ENCODE measurements at regions not wholly inside any gene's neighbourhood (a gene's known extent, or its start where the extent isn't known, plus 50 kb on each side); places are given as distances from the start of the nearest gene placed in this dataset.
A peak's percentile ranks its signal among the peaks of the same experiment; 100 is the strongest.
"Not testable (repeated sequence)": the region's sequence is repeated elsewhere in the genome, so short reads cannot be mapped to it uniquely, and the experiment has no call there.

DNA sequence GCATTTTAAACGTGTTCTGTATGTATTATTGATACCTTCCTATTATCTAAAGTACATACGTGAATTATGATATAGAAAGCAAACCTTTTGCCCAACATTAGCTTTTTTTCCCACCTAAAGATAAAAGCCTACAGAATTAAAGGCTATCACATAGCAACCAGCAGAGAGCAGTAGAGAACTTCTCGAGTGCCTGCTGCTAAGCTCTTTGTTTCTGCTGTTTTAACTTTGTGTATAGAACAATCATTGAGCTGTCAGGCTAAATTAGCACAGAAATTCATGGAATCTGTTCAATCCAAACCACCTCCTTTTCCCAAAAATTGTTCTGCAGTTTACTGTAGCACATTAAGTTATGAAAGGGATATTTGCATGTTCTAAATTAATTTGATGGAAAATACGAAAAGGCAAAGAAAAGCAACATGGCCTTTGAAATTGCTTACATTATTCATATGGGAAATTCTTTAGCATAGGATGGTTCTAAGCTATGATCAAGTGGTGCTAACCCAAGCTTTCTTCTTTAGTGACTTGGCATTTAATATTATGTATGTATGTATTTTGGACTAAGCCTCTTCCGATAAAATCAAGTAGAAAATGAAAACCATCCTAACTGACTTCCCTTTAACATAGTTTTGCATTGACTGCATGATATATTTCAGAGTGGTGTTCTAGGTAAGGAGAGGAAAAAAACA is 1288.5 kb downstream of the GATA3 start:
- peak; percentile 23 for DNase-seq

DNA sequence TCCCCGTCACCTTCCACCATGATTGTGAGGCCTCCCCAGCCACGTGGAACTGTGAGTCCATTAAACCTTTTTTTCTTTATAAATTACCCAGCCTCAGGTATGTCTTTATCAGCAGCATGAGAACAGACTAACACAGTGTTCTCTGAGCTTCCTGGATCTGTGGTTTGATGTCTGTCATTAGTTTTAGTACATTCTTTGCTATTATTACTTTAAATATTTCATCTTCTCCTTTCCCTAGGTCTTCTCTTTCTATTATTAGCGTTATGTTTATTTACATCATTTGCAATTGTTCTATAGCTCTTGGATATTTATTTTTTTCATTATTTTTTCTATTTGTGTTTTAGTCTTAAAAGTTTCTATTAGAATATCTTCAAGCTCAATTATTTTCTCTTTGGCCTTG is 1293.4 kb downstream of the GATA3 start:
- DNase-seq = not testable (repeated sequence)

DNA sequence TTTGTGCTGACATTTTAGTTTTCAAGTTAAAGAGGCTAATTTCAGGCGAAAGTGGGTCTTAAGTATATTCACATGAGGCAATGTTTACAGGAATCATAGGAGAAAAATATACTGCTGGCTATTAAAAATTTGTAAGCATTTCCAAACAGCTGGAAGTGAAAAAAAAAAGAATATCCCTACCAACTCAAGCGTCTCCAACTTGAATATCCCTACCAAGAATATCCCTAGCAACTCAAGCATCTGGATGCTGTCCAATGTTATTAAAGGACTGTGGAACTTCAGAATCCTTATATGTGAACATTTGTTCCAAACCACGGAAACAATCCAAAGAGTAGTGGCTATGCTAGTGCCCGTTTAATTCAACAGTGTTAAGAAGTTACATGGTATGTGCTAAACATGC is 1303.0 kb downstream of the GATA3 start:
- no peak for DNase-seq

DNA sequence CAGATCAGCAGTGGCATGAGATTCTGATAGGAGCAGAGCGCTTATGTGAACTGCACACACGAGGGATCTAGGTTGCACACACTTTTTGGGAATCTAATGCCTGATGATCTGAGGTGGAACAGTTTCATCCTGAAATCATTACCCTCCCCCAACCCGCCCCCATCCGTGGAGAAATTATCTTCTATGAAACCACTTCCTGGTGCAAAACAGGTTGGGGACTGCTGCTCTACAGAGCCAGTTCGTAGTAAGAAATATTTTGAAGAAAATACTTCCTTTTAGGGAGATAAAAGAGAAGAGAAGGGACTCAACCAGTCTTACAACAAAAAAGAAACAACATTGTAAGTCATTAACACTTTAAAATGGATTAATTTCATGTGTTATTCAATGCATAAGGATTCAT is 1308.2 kb downstream of the GATA3 start:
- no peak for DNase-seq

DNA sequence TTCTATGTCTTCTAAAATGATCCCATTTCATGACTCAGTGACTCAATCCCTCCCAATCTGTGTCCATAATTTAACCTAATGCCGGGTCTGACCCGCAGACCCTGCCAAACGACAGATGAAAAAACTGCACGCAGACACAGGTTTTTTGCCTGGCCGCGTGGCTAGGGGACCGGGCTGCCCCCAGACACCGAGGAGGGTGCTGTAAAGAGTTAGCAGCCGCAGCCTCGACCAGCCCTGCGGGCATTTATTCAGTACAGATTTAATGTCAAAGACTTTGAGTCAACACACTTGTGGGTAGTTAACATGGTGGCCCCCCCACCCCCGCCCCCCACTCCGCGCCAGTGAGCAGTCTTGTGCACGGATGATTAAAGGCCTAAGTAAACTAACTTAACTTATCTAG is 1324.7 kb downstream of the GATA3 start:
- DNase-seq = no peak

- DNase-seq = no peak
Observed at GRCh38 chr10:9381733-9382532, 1327.4 kb downstream of the GATA3 start.

GRCh38 chr10:9382533-9382866 is 1328.0 kb downstream of the GATA3 start:
- no peak for DNase-seq

- no peak for DNase-seq
Observed at GRCh38 chr10:9390516-9390915, 1336.0 kb downstream of the GATA3 start.

- DNase-seq = no peak
Observed at GRCh38 chr10:9399275-9399983, 1344.9 kb downstream of the GATA3 start.

GRCh38 chr10:9402067-9402466 is 1347.6 kb downstream of the GATA3 start:
- not testable (repeated sequence) for DNase-seq

- not testable (repeated sequence) for DNase-seq
Observed at GRCh38 chr10:9402507-9403195, 1348.2 kb downstream of the GATA3 start.

DNA sequence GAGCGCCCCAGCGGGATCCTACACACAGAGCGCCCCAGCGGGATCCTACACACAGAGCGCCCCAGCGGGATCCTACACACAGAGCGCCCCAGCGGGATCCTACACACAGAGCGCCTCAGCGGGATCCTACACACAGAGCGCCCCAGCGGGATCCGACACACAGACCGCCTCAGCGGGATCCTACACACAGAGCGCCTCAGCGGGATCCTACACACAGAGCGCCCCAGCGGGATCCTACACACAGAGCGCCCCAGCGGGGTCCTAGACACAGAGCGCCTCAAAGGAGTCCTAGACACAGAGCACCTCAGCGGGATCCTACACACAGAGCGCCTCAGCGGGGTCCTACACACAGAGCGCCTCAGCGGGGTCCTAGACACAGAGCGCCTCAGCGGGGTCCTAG is 1352.7 kb downstream of the GATA3 start:
- DNase-seq = not testable (repeated sequence)

DNA sequence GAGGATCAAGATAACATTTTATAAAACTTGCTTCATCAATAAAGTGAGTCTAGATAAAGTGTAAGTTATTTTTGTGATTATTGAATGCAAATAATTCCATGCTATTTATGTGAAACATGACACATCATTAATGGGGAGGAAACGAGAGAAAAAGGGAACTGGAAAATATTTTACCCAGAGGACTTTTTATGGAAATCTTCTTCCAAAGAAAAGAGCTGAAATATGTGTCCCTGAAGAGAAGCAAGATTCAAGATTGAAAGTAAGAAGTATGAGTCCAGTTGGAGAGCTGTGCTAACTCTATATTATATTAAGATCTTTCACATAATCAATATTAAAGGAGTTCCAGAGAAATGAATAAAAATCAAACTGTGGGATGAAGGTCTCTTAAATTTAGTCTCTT is 1361.8 kb downstream of the GATA3 start:
- no peak for DNase-seq

DNA sequence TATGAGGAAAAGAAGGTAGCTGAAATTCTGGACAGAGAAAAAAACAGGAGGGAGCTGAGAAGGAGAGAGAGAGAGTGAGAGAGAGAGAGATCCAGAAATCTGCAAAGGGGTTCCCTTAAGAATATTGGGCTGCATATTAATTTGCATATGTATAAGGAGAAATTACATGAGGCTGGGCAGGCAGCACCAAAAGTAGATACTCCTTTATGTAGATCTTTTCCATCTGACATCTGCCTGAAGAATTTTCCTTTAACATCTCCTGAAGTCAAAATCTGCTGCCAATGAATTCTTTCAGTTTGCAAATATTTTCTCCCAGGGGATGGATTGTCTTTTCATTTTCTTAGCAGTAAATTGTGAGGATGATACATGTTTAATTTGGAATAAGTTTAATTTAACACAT is 1365.3 kb downstream of the GATA3 start:
- no peak for DNase-seq

DNA sequence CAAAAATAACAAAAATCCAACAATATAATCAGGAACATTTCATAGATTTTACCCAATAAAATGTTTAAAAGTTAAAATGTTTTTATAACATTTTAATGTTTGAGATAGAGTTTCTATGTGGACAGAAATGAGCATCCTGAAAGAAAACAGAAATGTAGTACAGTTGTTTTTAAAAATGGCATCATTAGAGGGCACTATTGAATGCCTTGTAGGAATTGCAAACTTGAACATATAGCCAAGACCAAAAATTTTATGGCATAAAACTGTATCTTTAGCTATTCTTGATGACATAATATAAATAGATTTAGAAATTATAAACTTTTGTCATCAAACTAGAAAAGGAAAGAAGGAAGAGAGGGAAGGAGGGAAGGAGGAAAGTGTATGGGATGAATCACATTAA is 1372.7 kb downstream of the GATA3 start:
- DNase-seq = no peak

DNA sequence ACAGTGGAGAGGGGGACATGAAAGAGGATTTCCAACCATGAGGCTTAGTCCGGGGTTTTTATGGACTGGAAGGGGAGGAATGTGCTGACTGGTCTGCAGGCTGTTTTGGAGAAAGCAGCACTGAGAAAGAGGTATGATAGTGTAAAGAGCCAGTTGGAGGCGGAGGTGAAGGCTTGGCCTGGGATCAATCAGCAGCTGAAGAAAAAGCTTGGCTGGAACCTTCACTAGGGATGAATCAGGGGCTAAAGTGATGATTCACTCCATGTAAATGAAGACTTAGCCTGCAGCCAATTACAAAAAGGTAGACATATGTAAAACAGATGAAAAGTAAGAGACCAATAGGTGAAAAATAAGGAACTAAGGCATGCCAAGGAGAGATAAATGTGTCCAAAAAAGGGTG is 1382.6 kb downstream of the GATA3 start:
- DNase-seq = no peak

DNA sequence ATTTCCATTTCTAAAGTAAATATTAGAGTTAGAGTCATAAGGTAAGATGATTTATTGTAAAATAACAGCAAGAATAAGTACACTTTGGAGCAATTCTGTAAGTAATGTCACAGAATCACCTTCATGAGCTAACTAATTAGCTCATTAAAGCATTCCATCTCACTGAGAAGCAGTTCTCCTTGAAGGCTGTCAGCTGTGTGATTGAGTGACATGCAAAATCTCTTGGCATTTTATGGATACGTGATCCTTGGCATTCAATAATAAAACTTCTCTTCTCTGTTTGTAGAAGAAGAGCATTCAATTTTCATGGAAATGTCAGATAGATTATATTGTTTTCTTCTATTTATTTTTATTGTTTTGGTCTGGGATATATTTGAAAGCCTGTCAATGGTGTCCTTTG is 1389.3 kb downstream of the GATA3 start:
- no peak for DNase-seq

DNA sequence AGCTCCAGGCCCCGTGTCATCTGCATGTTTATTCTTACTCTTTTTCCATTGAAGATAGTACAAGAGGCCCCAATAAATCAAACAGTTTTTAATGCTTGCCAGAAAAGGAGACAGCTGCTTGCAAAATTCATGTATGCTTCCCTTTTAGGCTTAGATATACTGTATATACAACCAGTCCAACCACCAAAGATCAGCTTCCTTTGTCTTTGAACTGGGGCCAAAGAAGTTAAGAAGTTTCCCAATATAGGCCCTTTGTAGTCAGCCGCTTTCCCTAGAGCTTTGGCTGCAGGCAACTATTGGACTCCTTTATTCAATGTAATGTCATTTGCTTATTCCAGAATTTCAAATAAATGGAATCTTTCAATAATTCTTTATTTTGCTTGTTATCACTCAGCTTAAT is 1395.0 kb downstream of the GATA3 start:
- no peak for DNase-seq

DNA sequence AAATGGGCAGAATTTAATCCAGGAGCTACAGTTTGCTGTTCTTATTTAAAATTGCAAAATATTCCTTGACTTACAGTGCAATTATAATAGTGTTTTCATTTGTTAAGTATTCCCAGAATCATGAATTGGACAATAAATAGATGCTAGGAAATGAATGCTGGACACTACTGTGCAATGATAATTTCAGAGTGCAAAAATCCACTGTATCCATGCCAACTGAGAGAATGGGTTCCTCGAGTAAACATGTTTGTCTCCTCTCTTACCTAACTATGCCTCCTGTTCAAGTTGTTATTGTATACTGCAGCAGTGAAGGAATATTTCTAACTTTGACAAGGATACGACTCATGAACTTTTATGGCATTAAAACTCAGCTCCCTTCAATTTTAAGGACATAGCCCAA is 1396.3 kb downstream of the GATA3 start:
- no peak for DNase-seq

- DNase-seq = no peak
Observed at GRCh38 chr10:9451211-9451773, 1396.8 kb downstream of the GATA3 start.

DNA sequence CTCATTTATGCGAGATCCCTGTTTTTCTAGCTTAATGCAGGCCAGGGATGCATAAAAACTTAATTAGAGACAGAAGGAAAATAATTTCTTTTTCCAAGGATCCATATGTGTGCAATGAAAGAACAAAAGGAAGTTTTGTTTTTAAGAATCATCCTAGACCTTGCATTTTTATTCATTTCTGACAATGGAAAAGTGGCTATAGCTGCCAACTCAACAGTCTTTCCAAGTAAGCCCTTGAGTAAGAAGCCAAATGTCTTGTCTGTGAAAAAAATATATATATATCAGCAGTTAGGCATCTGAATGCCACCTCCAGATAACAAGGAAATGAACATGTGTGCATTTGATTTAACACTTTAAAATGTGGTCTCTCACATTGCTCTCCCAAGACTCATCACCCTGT is 1397.6 kb downstream of the GATA3 start:
- no peak for DNase-seq

DNA sequence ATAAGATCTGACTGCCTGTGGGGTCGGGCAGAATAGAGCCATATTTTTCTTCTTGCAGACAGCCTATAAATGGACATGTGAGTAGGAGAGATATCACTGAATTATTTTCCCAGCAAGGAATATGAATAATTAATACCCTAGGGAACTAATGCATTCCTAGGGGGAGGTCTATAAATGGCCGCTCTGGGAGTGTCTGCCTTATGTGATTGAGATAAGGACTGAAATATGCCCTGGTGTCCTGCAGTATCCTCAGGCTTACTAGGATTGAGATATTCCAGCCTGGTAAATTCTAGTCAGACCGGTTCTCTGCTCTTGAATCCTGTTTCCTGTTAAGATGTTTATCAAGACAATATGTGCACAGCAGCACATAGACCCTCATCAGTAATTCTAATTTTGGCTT is 1399.4 kb downstream of the GATA3 start:
- DNase-seq = not testable (repeated sequence)

DNA sequence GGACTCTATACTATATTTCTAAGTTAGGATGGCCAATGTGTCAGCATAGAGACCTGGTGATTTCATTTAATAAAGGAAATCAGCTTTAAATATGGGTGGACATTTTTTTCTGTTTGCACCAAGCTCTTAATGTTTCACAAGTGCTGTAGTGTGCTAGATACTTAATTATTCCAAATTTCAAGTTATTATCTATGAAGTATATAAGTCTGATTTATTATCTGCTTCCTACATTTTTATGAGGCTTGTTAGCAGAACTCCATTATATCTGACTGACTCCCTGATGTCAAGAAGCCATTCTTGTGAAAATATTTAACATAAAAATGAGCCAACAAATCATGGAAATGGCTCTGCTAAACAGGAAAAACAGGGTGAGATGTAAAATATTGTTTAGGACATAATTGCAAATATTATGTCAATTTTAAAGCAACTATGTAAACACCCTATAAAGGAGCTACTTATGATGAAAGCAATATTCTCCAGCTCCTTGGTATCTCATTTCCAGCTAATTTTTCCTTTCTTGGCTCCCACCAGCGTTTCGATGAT is 1415.2 kb downstream of the GATA3 start:
- no peak for DNase-seq
